Brain pericyte (primary cell): ENCODE measurements at regions not wholly inside any gene's neighbourhood (a gene's known extent, or its start where the extent isn't known, plus 50 kb on each side); places are given as distances from the start of the nearest gene placed in this dataset.

Source experiments
- DNase-seq: peaks from one replicate; pipeline ENCODE4 v3.0.0-alpha.2; 2012; ENCODE audit warnings: low read depth, low spot score

GRCh38 chr6:56407883-56408410, 160.6 kb upstream of the COL21A1 start:
- DNase-seq: no peak

GRCh38 chr6:56406276-56407269, 159.2 kb upstream of the COL21A1 start:
- no peak for DNase-seq

GRCh38 chr6:56404599-56404998, 157.2 kb upstream of the COL21A1 start:
- DNase-seq: no peak

GRCh38 chr6:56403745-56404144, 156.4 kb upstream of the COL21A1 start:
- DNase-seq: no peak

- DNase-seq: no peak
These were observed 154.2 kb upstream of the COL21A1 start for GRCh38 chr6:56401477-56402070.

- DNase-seq: no peak
These were observed 152.9 kb upstream of the COL21A1 start for GRCh38 chr6:56400273-56400672.

GRCh38 chr6:56399672-56400263, 152.4 kb upstream of the COL21A1 start:
- no peak for DNase-seq

GRCh38 chr6:56399250-56399671, 151.9 kb upstream of the COL21A1 start:
- no peak for DNase-seq

GRCh38 chr6:56396435-56396834, 149.1 kb upstream of the COL21A1 start:
- no peak for DNase-seq

- no peak for DNase-seq
These were observed 146.5 kb upstream of the COL21A1 start for GRCh38 chr6:56393615-56394612.

- no peak for DNase-seq
These were observed 141.0 kb upstream of the COL21A1 start for GRCh38 chr6:56388415-56388755.

GRCh38 chr6:56387621-56388414, 140.4 kb upstream of the COL21A1 start:
- DNase-seq: no peak

- no peak for DNase-seq
These were observed 139.3 kb upstream of the COL21A1 start for GRCh38 chr6:56386717-56387116.

GRCh38 chr6:56385981-56386593, 138.7 kb upstream of the COL21A1 start:
- no peak for DNase-seq

GRCh38 chr6:56383160-56383559, 135.8 kb upstream of the COL21A1 start:
- no peak for DNase-seq

- no peak for DNase-seq
These were observed 135.1 kb upstream of the COL21A1 start for GRCh38 chr6:56382416-56382940.

GRCh38 chr6:56381801-56382251, 134.4 kb upstream of the COL21A1 start:
- no peak for DNase-seq

- DNase-seq: no peak
These were observed 133.1 kb upstream of the COL21A1 start for GRCh38 chr6:56380476-56380875.

GRCh38 chr6:56378966-56379585, 131.7 kb upstream of the COL21A1 start:
- no peak for DNase-seq
